ENCODE measurements at regions not wholly inside any gene's neighbourhood (a gene's known extent, or its start where the extent isn't known, plus 50 kb on each side); places are given as distances from the start of the nearest gene placed in this dataset.

GRCh38 chr10:128605180-128605579 lies 479.0 kb upstream of the MKI67 start:
- Histone ChIP-seq H3K4me3 (ENCODE audit: low read length) (no peak overlapping the region), H3K9me3 (ENCODE audit: insufficient read depth, low read depth, low read length) (no peaks in the 10 kb centered on the region), H3K4me1 (ENCODE audit: insufficient read depth, low read length) (no peaks in the 10 kb centered on the region), H3K27ac (ENCODE audit: low read depth, low read length) (no peak overlapping the region), H3K27me3 (ENCODE audit: insufficient read depth, low read length) (no peaks in the 10 kb centered on the region), H3K36me3 (ENCODE audit: insufficient read depth, low read length) (no peaks in the 10 kb centered on the region), H3K9ac (ENCODE audit: low read depth, low read length) (no peak overlapping the region)
- no CpG with 5 or more reads among the region's 1 CpG for WGBS

- H3K27ac ChIP-seq (ENCODE audit: low read depth, low read length), result no peak overlapping the region
- no peak overlapping the region for H3K4me3 ChIP-seq (ENCODE audit: low read length)
- H3K9ac ChIP-seq (ENCODE audit: low read depth, low read length), result no peak overlapping the region
- H3K9me3 ChIP-seq (ENCODE audit: insufficient read depth, low read depth, low read length), result no peaks in the 10 kb centered on the region
- 90% methylated on average over 3 of the region's 4 CpGs for WGBS
- no peaks in the 10 kb centered on the region for H3K27me3 ChIP-seq (ENCODE audit: insufficient read depth, low read length)
- no peaks in the 10 kb centered on the region for H3K4me1 ChIP-seq (ENCODE audit: insufficient read depth, low read length)
- no peaks in the 10 kb centered on the region for H3K36me3 ChIP-seq (ENCODE audit: insufficient read depth, low read length)
These were observed 479.8 kb upstream of the MKI67 start for GRCh38 chr10:128606055-128606454.

- Histone ChIP-seq H3K27me3 (ENCODE audit: insufficient read depth, low read length) (no peaks in the 10 kb centered on the region), H3K4me3 (ENCODE audit: low read length) (no peak overlapping the region), H3K9me3 (ENCODE audit: insufficient read depth, low read depth, low read length) (no peaks in the 10 kb centered on the region), H3K9ac (ENCODE audit: low read depth, low read length) (no peak overlapping the region), H3K4me1 (ENCODE audit: insufficient read depth, low read length) (no peaks in the 10 kb centered on the region), H3K36me3 (ENCODE audit: insufficient read depth, low read length) (no peaks in the 10 kb centered on the region), H3K27ac (ENCODE audit: low read depth, low read length) (no peak overlapping the region)
- WGBS, result 83% methylated on average over 2 of the region's 2 CpGs
These were observed 482.6 kb upstream of the MKI67 start for GRCh38 chr10:128608791-128609190.

- Histone ChIP-seq H3K9ac (ENCODE audit: low read depth, low read length) (no peak overlapping the region), H3K27me3 (ENCODE audit: insufficient read depth, low read length) (no peaks in the 10 kb centered on the region), H3K4me3 (ENCODE audit: low read length) (no peak overlapping the region), H3K27ac (ENCODE audit: low read depth, low read length) (no peak overlapping the region), H3K4me1 (ENCODE audit: insufficient read depth, low read length) (no peaks in the 10 kb centered on the region), H3K9me3 (ENCODE audit: insufficient read depth, low read depth, low read length) (no peaks in the 10 kb centered on the region), H3K36me3 (ENCODE audit: insufficient read depth, low read length) (no peaks in the 10 kb centered on the region)
- 91% methylated on average over 4 of the region's 4 CpGs for WGBS
These were observed 483.2 kb upstream of the MKI67 start for GRCh38 chr10:128609460-128609859.

GRCh38 chr10:128610113-128610512 lies 483.9 kb upstream of the MKI67 start:
- H3K9me3 ChIP-seq (ENCODE audit: insufficient read depth, low read depth, low read length), result no peaks in the 10 kb centered on the region
- H3K4me3 ChIP-seq (ENCODE audit: low read length), result no peak overlapping the region
- no peaks in the 10 kb centered on the region for H3K4me1 ChIP-seq (ENCODE audit: insufficient read depth, low read length)
- WGBS, result 96% methylated on average over 4 of the region's 4 CpGs
- no peaks in the 10 kb centered on the region for H3K36me3 ChIP-seq (ENCODE audit: insufficient read depth, low read length)
- H3K9ac ChIP-seq (ENCODE audit: low read depth, low read length), result no peak overlapping the region
- H3K27ac ChIP-seq (ENCODE audit: low read depth, low read length), result no peak overlapping the region
- H3K27me3 ChIP-seq (ENCODE audit: insufficient read depth, low read length), result no peaks in the 10 kb centered on the region

GRCh38 chr10:128612195-128612594 lies 486.0 kb upstream of the MKI67 start:
- WGBS, result 92% methylated on average over 7 of the region's 7 CpGs
- Histone ChIP-seq H3K27ac (ENCODE audit: low read depth, low read length) (no peak overlapping the region), H3K4me3 (ENCODE audit: low read length) (no peak overlapping the region), H3K27me3 (ENCODE audit: insufficient read depth, low read length) (no peaks in the 10 kb centered on the region), H3K4me1 (ENCODE audit: insufficient read depth, low read length) (no peaks in the 10 kb centered on the region), H3K9me3 (ENCODE audit: insufficient read depth, low read depth, low read length) (no peaks in the 10 kb centered on the region), H3K9ac (ENCODE audit: low read depth, low read length) (no peak overlapping the region), H3K36me3 (ENCODE audit: insufficient read depth, low read length) (no peaks in the 10 kb centered on the region)

- WGBS, result 97% methylated on average over 9 of the region's 9 CpGs
- no peaks in the 10 kb centered on the region for H3K27me3 ChIP-seq (ENCODE audit: insufficient read depth, low read length)
- H3K4me3 ChIP-seq (ENCODE audit: low read length), result no peak overlapping the region
- H3K9ac ChIP-seq (ENCODE audit: low read depth, low read length), result no peak overlapping the region
- H3K36me3 ChIP-seq (ENCODE audit: insufficient read depth, low read length), result no peaks in the 10 kb centered on the region
- H3K27ac ChIP-seq (ENCODE audit: low read depth, low read length), result no peak overlapping the region
- no peaks in the 10 kb centered on the region for H3K9me3 ChIP-seq (ENCODE audit: insufficient read depth, low read depth, low read length)
- H3K4me1 ChIP-seq (ENCODE audit: insufficient read depth, low read length), result no peaks in the 10 kb centered on the region
These were observed 486.4 kb upstream of the MKI67 start for GRCh38 chr10:128612631-128613030.

GRCh38 chr10:128614016-128614605 lies 487.9 kb upstream of the MKI67 start:
- no peak overlapping the region for H3K27ac ChIP-seq (ENCODE audit: low read depth, low read length)

GRCh38 chr10:128614802-128615553 lies 488.8 kb upstream of the MKI67 start:
- Histone ChIP-seq H3K9me3 (ENCODE audit: insufficient read depth, low read depth, low read length) (no peaks in the 10 kb centered on the region), H3K27ac (ENCODE audit: low read depth, low read length) (no peak overlapping the region), H3K27me3 (ENCODE audit: insufficient read depth, low read length) (no peaks in the 10 kb centered on the region), H3K4me1 (ENCODE audit: insufficient read depth, low read length) (no peaks in the 10 kb centered on the region), H3K9ac (ENCODE audit: low read depth, low read length) (no peak overlapping the region), H3K4me3 (ENCODE audit: low read length) (no peak overlapping the region), H3K36me3 (ENCODE audit: insufficient read depth, low read length) (no peaks in the 10 kb centered on the region)
- 94% methylated on average over 5 of the region's 5 CpGs for WGBS

More at GRCh38 chr10:128614016-128614605, 487.9 kb upstream of the MKI67 start:
- H3K36me3 ChIP-seq (ENCODE audit: insufficient read depth, low read length), result no peaks in the 10 kb centered on the region
- no peaks in the 10 kb centered on the region for H3K9me3 ChIP-seq (ENCODE audit: insufficient read depth, low read depth, low read length)
- H3K27me3 ChIP-seq (ENCODE audit: insufficient read depth, low read length), result no peaks in the 10 kb centered on the region
- H3K4me1 ChIP-seq (ENCODE audit: insufficient read depth, low read length), result no peaks in the 10 kb centered on the region
- no peak overlapping the region for H3K4me3 ChIP-seq (ENCODE audit: low read length)
- WGBS, result 86% methylated on average over 11 of the region's 11 CpGs
- no peak overlapping the region for H3K9ac ChIP-seq (ENCODE audit: low read depth, low read length)

- H3K9ac ChIP-seq (ENCODE audit: low read depth, low read length), result no peak overlapping the region
- no peak overlapping the region for H3K4me3 ChIP-seq (ENCODE audit: low read length)
- no peaks in the 10 kb centered on the region for H3K4me1 ChIP-seq (ENCODE audit: insufficient read depth, low read length)
- 88% methylated on average over 2 of the region's 2 CpGs for WGBS
- no peak overlapping the region for H3K27ac ChIP-seq (ENCODE audit: low read depth, low read length)
- no peaks in the 10 kb centered on the region for H3K27me3 ChIP-seq (ENCODE audit: insufficient read depth, low read length)
- H3K9me3 ChIP-seq (ENCODE audit: insufficient read depth, low read depth, low read length), result no peaks in the 10 kb centered on the region
- H3K36me3 ChIP-seq (ENCODE audit: insufficient read depth, low read length), result no peaks in the 10 kb centered on the region
These were observed 491.3 kb upstream of the MKI67 start for GRCh38 chr10:128617532-128617931.

GRCh38 chr10:128622706-128623105 lies 496.5 kb upstream of the MKI67 start:
- H3K4me1 ChIP-seq (ENCODE audit: insufficient read depth, low read length), result peaks cover 4% of the 10 kb centered on the region; the same call in 1 of the 2 replicates
- no peak overlapping the region for H3K27ac ChIP-seq (ENCODE audit: low read depth, low read length)
- no peaks in the 10 kb centered on the region for H3K27me3 ChIP-seq (ENCODE audit: insufficient read depth, low read length)
- no peak overlapping the region for H3K9ac ChIP-seq (ENCODE audit: low read depth, low read length)
- H3K4me3 ChIP-seq (ENCODE audit: low read length), result no peak overlapping the region
- no peaks in the 10 kb centered on the region for H3K36me3 ChIP-seq (ENCODE audit: insufficient read depth, low read length)
- 95% methylated on average over 8 of the region's 8 CpGs for WGBS
- H3K9me3 ChIP-seq (ENCODE audit: insufficient read depth, low read depth, low read length), result no peaks in the 10 kb centered on the region
